ENCODE measurements at regions not wholly inside any gene's neighbourhood (a gene's known extent, or its start where the extent isn't known, plus 50 kb on each side); places are given as distances from the start of the nearest gene placed in this dataset.

GRCh38 chr2:139836769-139837168 lies 1056.6 kb upstream of the NXPH2 start:
- TF ChIP-seq CTCF (IDR thresholded peaks at IDR 0.05; ENCODE audit: extremely low read depth in 1 of 2, insufficient read depth in 1 of 2, low read depth in 1 of 2, low read length in 2 of 2), result no peak
- TF ChIP-seq GATA2 (IDR thresholded peaks at IDR 0.05; ENCODE audit: insufficient read depth, insufficient read length, low read depth, low read length), result no peak
- TF ChIP-seq, protein P1, sequence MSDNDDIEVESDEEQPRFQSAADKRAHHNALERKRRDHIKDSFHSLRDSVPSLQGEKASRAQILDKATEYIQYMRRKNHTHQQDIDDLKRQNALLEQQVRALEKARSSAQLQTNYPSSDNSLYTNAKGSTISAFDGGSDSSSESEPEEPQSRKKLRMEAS (IDR thresholded peaks at IDR 0.05; ENCODE audit: insufficient read depth, insufficient read length), result no peak
- no peak for TF ChIP-seq POLR2A (IDR thresholded peaks at IDR 0.05; ENCODE audit: low read depth, low read length)
